ENCODE measurements at regions not wholly inside any gene's neighbourhood (a gene's known extent, or its start where the extent isn't known, plus 50 kb on each side); places are given as distances from the start of the nearest gene placed in this dataset.

DNA sequence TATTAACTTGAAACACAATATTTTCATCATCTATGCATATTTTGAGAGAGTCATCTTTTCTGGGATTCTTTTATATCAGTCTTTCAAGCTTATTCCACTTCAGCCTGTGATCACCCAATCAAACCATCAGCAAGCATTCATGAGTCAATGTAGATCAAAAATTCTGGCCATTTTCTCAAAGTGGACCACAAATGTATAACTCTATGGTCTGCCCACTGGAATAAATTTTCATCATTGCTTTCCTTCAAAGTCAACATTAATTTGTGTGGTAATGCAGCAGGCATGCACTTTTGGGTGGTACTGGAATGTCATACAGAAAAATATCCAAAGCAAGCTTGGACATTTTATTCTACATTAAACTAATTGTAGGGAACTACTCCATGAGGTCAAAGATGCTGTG, 1013.0 kb downstream of the STIM2 start:
- Histone ChIP-seq H3K27ac (no peak overlapping the region), H3K4me2 (ENCODE audit: unreplicated experiment) (no peak overlapping the region), H4K20me1 (ENCODE audit: insufficient read depth) (no peaks in the 10 kb centered on the region), H3K36me3 (ENCODE audit: low read depth) (no peaks in the 10 kb centered on the region), H3F3A (ENCODE audit: insufficient read depth) (no peaks in the 10 kb centered on the region), H2AFZ (no peak overlapping the region), H3K9me2 (ENCODE audit: insufficient read depth) (no peaks in the 10 kb centered on the region), H3K79me2 (ENCODE audit: insufficient read depth) (no peaks in the 10 kb centered on the region), H3K27me3 (replicated peaks; ENCODE audit: insufficient read depth) (no peaks in the 10 kb centered on the region), H3K9me3 (ENCODE audit: low read depth) (no peaks in the 10 kb centered on the region), H3K4me3 (no peak overlapping the region), H3K4me1 (ENCODE audit: insufficient read depth) (no peaks in the 10 kb centered on the region), H3K9ac (no peak overlapping the region)
- DNase-seq, result no peak
- no peak for TF ChIP-seq EZH2 (IDR thresholded peaks at IDR 0.05; ENCODE audit: insufficient read depth, poor library complexity, severe bottlenecking)
- no peak for TF ChIP-seq EZH2phosphoT487 (IDR thresholded peaks at IDR 0.05; ENCODE audit: insufficient read depth, low read depth)
- in situ Hi-C loops (cut with MboI), result no loop called here

GRCh38 chr4:27881705-27882104, 1021.1 kb downstream of the STIM2 start:
- H3K36me3 ChIP-seq (ENCODE audit: low read depth), result no peaks in the 10 kb centered on the region
- H2AFZ ChIP-seq, result no peak overlapping the region
- no peaks in the 10 kb centered on the region for H3K27me3 ChIP-seq (replicated peaks; ENCODE audit: insufficient read depth)
- H3K79me2 ChIP-seq (ENCODE audit: insufficient read depth), result no peaks in the 10 kb centered on the region
- no peak overlapping the region for H3K27ac ChIP-seq
- H4K20me1 ChIP-seq (ENCODE audit: insufficient read depth), result no peaks in the 10 kb centered on the region
- TF ChIP-seq EZH2 (IDR thresholded peaks at IDR 0.05; ENCODE audit: insufficient read depth, poor library complexity, severe bottlenecking) (no peak), EZH2phosphoT487 (IDR thresholded peaks at IDR 0.05; ENCODE audit: insufficient read depth, low read depth) (no peak)
- no peak for DNase-seq
- H3K4me3 ChIP-seq, result no peak overlapping the region
- peaks cover 4% of the 10 kb centered on the region for H3K9me3 ChIP-seq (ENCODE audit: low read depth)
- no peak overlapping the region for H3K9ac ChIP-seq
- H3F3A ChIP-seq (ENCODE audit: insufficient read depth), result no peaks in the 10 kb centered on the region
- H3K4me2 ChIP-seq (ENCODE audit: unreplicated experiment), result no peak overlapping the region
- H3K9me2 ChIP-seq (ENCODE audit: insufficient read depth), result no peaks in the 10 kb centered on the region
- in situ Hi-C loops (cut with MboI), result no loop called here
- H3K4me1 ChIP-seq (ENCODE audit: insufficient read depth), result no peaks in the 10 kb centered on the region

- Histone ChIP-seq H3K9ac (no peak overlapping the region), H4K20me1 (ENCODE audit: insufficient read depth) (no peaks in the 10 kb centered on the region), H3K9me3 (ENCODE audit: low read depth) (peaks cover 4% of the 10 kb centered on the region), H3K9me2 (ENCODE audit: insufficient read depth) (no peaks in the 10 kb centered on the region), H3K36me3 (ENCODE audit: low read depth) (no peaks in the 10 kb centered on the region), H3K4me2 (ENCODE audit: unreplicated experiment) (no peak overlapping the region), H3K79me2 (ENCODE audit: insufficient read depth) (no peaks in the 10 kb centered on the region), H3K4me3 (no peak overlapping the region), H2AFZ (no peak overlapping the region), H3K4me1 (ENCODE audit: insufficient read depth) (no peaks in the 10 kb centered on the region), H3F3A (ENCODE audit: insufficient read depth) (no peaks in the 10 kb centered on the region), H3K27ac (no peak overlapping the region), H3K27me3 (replicated peaks; ENCODE audit: insufficient read depth) (no peaks in the 10 kb centered on the region)
- TF ChIP-seq EZH2 (IDR thresholded peaks at IDR 0.05; ENCODE audit: insufficient read depth, poor library complexity, severe bottlenecking) (no peak), EZH2phosphoT487 (IDR thresholded peaks at IDR 0.05; ENCODE audit: insufficient read depth, low read depth) (no peak)
- in situ Hi-C loops (cut with MboI), result no loop called here
- no peak for DNase-seq
- 14 to 19% methylated on average over 2 of the region's 2 CpGs for WGBS, 2 experiments (ENCODE audit: low coverage in 1 of 2, low lambda C conversion rate in 2 of 2, missing lambda C conversion rate in 2 of 2)
Observed at GRCh38 chr4:27886120-27886519, 1025.5 kb downstream of the STIM2 start.

GRCh38 chr4:27887646-27888045, 1027.0 kb downstream of the STIM2 start:
- DNase-seq, result no peak
- Histone ChIP-seq H3K79me2 (ENCODE audit: insufficient read depth) (no peaks in the 10 kb centered on the region), H3K27ac (no peak overlapping the region), H3K9me3 (ENCODE audit: low read depth) (peaks cover 4% of the 10 kb centered on the region), H3K4me1 (ENCODE audit: insufficient read depth) (no peaks in the 10 kb centered on the region), H3K36me3 (ENCODE audit: low read depth) (no peaks in the 10 kb centered on the region), H3K4me2 (ENCODE audit: unreplicated experiment) (no peak overlapping the region), H3F3A (ENCODE audit: insufficient read depth) (no peaks in the 10 kb centered on the region), H3K9me2 (ENCODE audit: insufficient read depth) (no peaks in the 10 kb centered on the region), H3K9ac (no peak overlapping the region), H2AFZ (no peak overlapping the region), H3K4me3 (no peak overlapping the region), H3K27me3 (replicated peaks; ENCODE audit: insufficient read depth) (no peaks in the 10 kb centered on the region), H4K20me1 (ENCODE audit: insufficient read depth) (no peaks in the 10 kb centered on the region)
- TF ChIP-seq EZH2phosphoT487 (IDR thresholded peaks at IDR 0.05; ENCODE audit: insufficient read depth, low read depth) (no peak), EZH2 (IDR thresholded peaks at IDR 0.05; ENCODE audit: insufficient read depth, poor library complexity, severe bottlenecking) (no peak)
- in situ Hi-C loops (cut with MboI), result no loop called here
- WGBS, 2 experiments (ENCODE audit: low coverage in 1 of 2, low lambda C conversion rate in 2 of 2, missing lambda C conversion rate in 2 of 2), result 30 to 31% methylated on average over 2 of the region's 2 CpGs

DNA sequence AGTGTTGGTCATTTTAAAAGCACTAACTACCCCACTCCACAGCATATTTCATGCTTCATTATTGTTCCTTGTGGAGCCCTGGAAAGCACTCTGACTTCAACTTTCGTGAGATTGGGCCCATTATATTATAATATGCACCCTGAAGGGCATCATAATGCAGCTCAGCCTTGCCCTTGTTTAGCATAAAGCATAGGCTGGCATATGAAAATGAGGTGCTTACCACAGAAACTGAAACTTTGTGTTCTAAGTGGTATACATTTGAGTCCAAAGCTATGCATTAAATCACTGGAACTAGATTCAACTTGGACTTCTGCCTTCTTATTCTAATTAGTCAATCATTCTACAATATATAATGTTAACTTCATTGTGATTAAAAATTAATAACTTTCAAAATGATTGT, 1027.9 kb downstream of the STIM2 start:
- in situ Hi-C loops (cut with MboI), result no loop called here

More for the DNA sequence above, 1027.9 kb downstream of the STIM2 start:
- H3K4me3 ChIP-seq, result no peak overlapping the region
- no peak overlapping the region for H3K4me2 ChIP-seq (ENCODE audit: unreplicated experiment)
- peaks cover 4% of the 10 kb centered on the region for H3K9me3 ChIP-seq (ENCODE audit: low read depth)
- DNase-seq, result no peak
- no peaks in the 10 kb centered on the region for H3K9me2 ChIP-seq (ENCODE audit: insufficient read depth)
- H3K4me1 ChIP-seq (ENCODE audit: insufficient read depth), result no peaks in the 10 kb centered on the region
- TF ChIP-seq EZH2phosphoT487 (IDR thresholded peaks at IDR 0.05; ENCODE audit: insufficient read depth, low read depth), result no peak
- TF ChIP-seq EZH2 (IDR thresholded peaks at IDR 0.05; ENCODE audit: insufficient read depth, poor library complexity, severe bottlenecking), result no peak
- H3K27ac ChIP-seq, result no peak overlapping the region
- 0 to 11% methylated on average over 1 of the region's 1 CpG for WGBS, 2 experiments (ENCODE audit: low coverage in 1 of 2, low lambda C conversion rate in 2 of 2, missing lambda C conversion rate in 2 of 2)
- no peaks in the 10 kb centered on the region for H3K79me2 ChIP-seq (ENCODE audit: insufficient read depth)
- H3K9ac ChIP-seq, result no peak overlapping the region
- H4K20me1 ChIP-seq (ENCODE audit: insufficient read depth), result no peaks in the 10 kb centered on the region
- H3F3A ChIP-seq (ENCODE audit: insufficient read depth), result no peaks in the 10 kb centered on the region
- H2AFZ ChIP-seq, result no peak overlapping the region
- H3K27me3 ChIP-seq (replicated peaks; ENCODE audit: insufficient read depth), result no peaks in the 10 kb centered on the region
- H3K36me3 ChIP-seq (ENCODE audit: low read depth), result no peaks in the 10 kb centered on the region
